Upper lobe of left lung (tissue), 4 donors: ENCODE measurements at regions not wholly inside any gene's neighbourhood (a gene's known extent, or its start where the extent isn't known, plus 50 kb on each side); places are given as distances from the start of the nearest gene placed in this dataset.

Experiments
- POLR2A ChIP-seq, 4 donors: fragments of 450-650 bp; IDR thresholded peaks; one replicate each; pipeline ENCODE4 v1.5.1; 2016 to 2017; ENCODE audit warnings: antibody characterized with exemption in 4 of 4, mild to moderate bottlenecking in 2 of 4
- POLR2AphosphoS5 ChIP-seq, 2 donors: sonication (generic); formaldehyde crosslinking; IDR thresholded peaks; one replicate each; pipeline ENCODE4 v1.5.1; 2017; ENCODE audit warnings: antibody characterized with exemption in 2 of 2

DNA sequence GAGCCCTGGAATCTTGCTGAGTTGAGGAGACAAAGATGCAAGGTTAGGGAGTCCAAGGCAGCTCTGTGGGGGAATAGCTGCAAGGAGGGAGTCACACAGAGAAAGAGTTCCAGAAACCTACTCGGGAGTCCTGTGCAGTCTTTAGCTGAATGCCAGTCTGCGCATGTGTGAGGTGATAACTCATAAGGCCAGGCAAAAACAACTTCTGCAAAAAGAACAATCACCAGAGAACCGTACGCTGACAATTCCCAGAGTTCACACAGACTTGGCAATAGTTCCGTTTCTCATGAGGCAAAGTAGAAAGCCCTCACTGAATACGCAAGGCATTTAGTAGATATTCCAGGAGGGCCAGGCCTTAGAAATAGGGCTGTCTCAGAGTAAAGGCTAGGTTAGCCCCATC lies 135.2 kb upstream of the TAB2 start:
- TF ChIP-seq POLR2A (IDR thresholded peaks at IDR 0.05) (no peak), POLR2AphosphoS5 (IDR thresholded peaks at IDR 0.05) (no peak)
